Retinal pigment epithelial cell (primary cell): ENCODE measurements at regions not wholly inside any gene's neighbourhood (a gene's known extent, or its start where the extent isn't known, plus 50 kb on each side); places are given as distances from the start of the nearest gene placed in this dataset.

Experiments
- DNase-seq: peaks from one replicate; pipeline ENCODE4 v3.0.0-alpha.2; 2010; ENCODE audit warnings: low read depth
- H3K4me3 ChIP-seq: 2 replicates; pipeline ENCODE4 v1.5.1; 2011; ENCODE audit warnings: mild to moderate bottlenecking, low read length, control low read depth, moderate library complexity
- CTCF ChIP-seq: conservative IDR thresholded peaks from 2 replicates; pipeline ENCODE4 v1.5.1; 2011; ENCODE audit warnings: low read depth, low read length, control low read depth, inconsistent platforms

GRCh38 chr13:89977203-89977602 is 1370.3 kb upstream of the MIR17HG start:
- H3K4me3 ChIP-seq = no peak overlapping the region
- no peak for TF ChIP-seq CTCF
- DNase-seq = no peak

GRCh38 chr13:89980896-89981295 is 1366.6 kb upstream of the MIR17HG start:
- no peak for DNase-seq
- no peak overlapping the region for H3K4me3 ChIP-seq
- TF ChIP-seq CTCF = no peak

DNA sequence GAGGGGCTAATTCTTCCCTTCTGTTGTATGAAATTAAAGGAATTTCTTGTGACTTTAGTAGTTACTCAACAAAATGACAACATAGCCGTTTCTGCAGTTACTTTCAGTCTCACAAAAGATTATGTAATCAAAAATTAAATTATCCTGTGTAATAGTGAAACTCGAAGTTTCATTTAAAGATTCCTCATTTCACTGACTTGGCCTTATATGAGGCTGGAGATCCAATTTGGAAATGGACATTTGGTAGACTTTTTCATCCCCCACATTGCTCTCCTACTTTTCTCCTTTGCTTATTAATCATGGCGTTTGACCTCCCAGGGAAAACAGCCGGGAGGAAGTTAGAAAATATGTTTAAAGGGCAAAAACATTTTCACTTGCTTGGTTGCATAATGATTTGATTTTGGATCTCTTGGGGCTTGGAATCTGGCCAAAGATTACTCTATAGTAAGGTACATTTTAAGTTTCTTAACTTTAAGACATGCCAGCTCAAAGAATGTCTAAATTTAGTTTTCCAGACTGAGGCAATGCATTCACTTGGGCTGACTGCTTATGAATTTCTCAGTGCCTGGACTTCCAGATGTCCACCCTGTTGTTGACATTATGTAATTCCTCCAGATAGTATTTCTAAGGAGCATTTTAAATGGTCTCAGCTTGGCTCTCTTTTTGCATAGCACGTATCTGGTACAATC is 1364.9 kb upstream of the MIR17HG start:
- no peak overlapping the region for H3K4me3 ChIP-seq
- peak; percentile 33 for DNase-seq
- TF ChIP-seq CTCF = no peak

GRCh38 chr13:89988206-89988605 is 1359.3 kb upstream of the MIR17HG start:
- no peak overlapping the region for H3K4me3 ChIP-seq
- no peak for DNase-seq
- no peak for TF ChIP-seq CTCF

GRCh38 chr13:90003566-90003965 is 1343.9 kb upstream of the MIR17HG start:
- no peak for TF ChIP-seq CTCF
- H3K4me3 ChIP-seq = no peak overlapping the region
- no peak for DNase-seq

DNA sequence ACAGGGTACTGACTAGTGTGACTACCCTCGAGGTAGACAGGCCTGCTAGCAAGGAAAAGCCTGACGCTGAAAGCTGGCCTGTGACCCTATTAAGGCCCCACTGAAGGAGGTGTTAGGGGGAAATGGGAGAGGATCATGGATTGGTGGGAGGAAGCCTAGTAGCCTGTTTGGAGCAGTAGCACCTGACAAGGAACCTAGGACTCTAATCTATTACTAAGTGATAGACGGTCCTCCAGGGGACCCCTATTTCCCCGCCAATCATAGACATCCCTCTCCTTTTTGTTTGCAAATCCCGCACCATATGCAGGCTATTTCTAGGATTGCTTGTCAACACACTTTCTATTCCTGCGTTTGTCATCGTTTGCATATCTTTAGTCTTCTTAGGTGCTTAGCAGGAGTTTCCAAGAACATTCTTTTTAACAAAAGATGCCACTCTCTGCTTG is 1338.8 kb upstream of the MIR17HG start:
- no peak for TF ChIP-seq CTCF
- no peak overlapping the region for H3K4me3 ChIP-seq
- no peak for DNase-seq

DNA sequence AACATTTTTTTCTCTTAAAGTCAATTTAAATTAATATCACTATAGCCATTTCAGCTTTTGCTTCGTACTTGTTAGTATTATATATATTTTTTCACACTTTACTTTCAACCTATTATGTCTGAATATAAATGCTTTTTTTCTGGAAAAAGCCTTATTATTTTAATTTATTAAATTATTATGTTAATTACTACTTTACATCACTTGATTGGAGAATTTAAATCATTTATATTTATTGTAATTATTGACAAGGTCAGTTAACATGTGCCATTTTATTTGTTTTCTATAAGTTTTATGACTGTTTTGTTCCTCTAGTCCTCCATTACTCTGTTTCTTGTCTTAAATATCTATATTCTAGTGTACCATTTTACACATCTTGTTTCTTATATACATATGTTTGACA is 1333.4 kb upstream of the MIR17HG start:
- no peak for DNase-seq
- no peak for TF ChIP-seq CTCF
- no peak overlapping the region for H3K4me3 ChIP-seq
